ENCODE measurements at regions not wholly inside any gene's neighbourhood (a gene's known extent, or its start where the extent isn't known, plus 50 kb on each side); places are given as distances from the start of the nearest gene placed in this dataset.

DNA sequence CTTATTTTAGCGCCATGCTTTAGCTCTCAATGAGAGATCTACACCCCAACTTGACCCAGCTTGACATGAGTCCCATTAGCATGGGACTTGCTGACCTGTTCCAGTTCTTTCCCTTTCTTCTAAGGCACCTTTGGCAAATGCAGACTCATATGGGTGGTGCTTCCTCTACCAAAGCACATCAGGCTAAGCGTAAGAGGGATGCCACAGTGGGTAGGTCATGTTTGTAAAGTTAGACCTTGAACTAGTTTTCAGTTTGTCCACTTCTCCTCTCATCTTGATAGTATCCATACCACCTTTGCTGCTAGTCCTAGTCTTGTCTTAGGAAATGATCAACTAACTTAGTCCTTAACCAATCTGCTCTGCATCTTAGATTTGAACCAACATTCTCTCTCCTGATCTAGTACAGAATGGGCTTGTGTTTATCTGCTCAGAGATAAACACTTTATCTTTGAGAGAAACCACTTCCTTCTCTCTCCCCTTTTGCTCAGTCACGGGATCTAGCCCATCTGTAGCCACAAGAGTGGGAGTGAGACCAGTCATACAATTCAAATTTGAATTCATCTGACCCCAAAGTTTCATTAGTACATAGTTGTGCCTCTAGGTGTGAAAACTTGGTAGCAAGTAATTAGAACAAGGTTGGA lies 72.1 kb upstream of the CD44 start:
- H3K9me3 ChIP-seq (ENCODE audit: low read depth, low read length): peaks cover 14% of the 10 kb centered on the region
- peaks cover 39% of the 10 kb centered on the region for H3K4me1 ChIP-seq (ENCODE audit: insufficient read depth, low read length)
- no peaks in the 10 kb centered on the region for H3K27me3 ChIP-seq (ENCODE audit: insufficient read depth, low read length)
- H3K4me3 ChIP-seq (ENCODE audit: low read length): no peak overlapping the region

- Histone ChIP-seq H3K9me3 (ENCODE audit: low read depth, low read length) (peaks cover 14% of the 10 kb centered on the region), H3K27me3 (ENCODE audit: insufficient read depth, low read length) (no peaks in the 10 kb centered on the region), H3K4me1 (ENCODE audit: insufficient read depth, low read length) (peaks cover 16% of the 10 kb centered on the region), H3K4me3 (ENCODE audit: low read length) (no peak overlapping the region)
Measured at GRCh38 chr11:35071722-35072121, 67.2 kb upstream of the CD44 start.

- Histone ChIP-seq H3K4me1 (ENCODE audit: insufficient read depth, low read length) (peaks cover 31% of the 10 kb centered on the region), H3K4me3 (ENCODE audit: low read length) (no peak overlapping the region), H3K9me3 (ENCODE audit: low read depth, low read length) (peaks cover 14% of the 10 kb centered on the region), H3K27me3 (ENCODE audit: insufficient read depth, low read length) (no peaks in the 10 kb centered on the region)
Measured at GRCh38 chr11:35073691-35074419, 65.1 kb upstream of the CD44 start.

- Histone ChIP-seq H3K4me1 (ENCODE audit: insufficient read depth, low read length) (peaks cover 47% of the 10 kb centered on the region), H3K9me3 (ENCODE audit: low read depth, low read length) (no peaks in the 10 kb centered on the region), H3K27me3 (ENCODE audit: insufficient read depth, low read length) (no peaks in the 10 kb centered on the region), H3K4me3 (ENCODE audit: low read length) (no peak overlapping the region)
Measured at GRCh38 chr11:35076201-35077100, 62.5 kb upstream of the CD44 start.

DNA sequence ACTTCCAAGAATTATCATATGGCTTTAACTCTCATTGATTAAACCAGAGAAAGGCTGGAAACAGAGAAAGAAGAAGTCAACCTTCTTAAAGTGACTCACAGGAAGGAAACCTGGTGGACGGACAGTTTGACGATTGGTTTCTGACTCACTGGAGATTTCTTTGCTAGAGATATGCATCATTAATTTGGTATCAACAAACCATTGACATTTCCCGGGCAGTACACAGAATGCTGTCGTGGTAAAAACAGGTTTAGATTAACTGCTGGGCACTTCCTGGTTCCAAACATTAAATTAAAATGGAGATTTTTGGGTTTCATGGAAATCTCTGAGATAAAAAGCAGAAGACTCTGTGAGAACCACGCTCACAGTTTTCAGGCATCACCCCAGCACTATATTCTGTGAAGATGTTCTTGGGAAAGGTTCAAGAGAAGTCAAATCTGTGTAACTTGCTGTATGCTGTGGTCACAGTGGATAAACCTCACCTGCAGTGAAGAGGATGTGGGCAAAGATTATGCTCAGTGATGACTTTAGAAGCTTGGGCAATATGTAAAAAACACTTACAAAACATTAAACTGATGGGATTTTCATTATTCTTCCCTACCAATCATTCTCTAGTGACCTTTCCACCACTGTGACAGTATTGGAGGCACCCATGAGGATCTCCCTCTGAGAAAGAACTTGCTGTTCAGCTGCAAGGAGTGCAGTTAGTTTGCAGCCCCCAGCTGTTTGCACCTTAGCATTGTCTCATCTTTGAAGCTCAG lies 61.1 kb upstream of the CD44 start:
- Histone ChIP-seq H3K27me3 (ENCODE audit: insufficient read depth, low read length) (no peaks in the 10 kb centered on the region), H3K4me1 (ENCODE audit: insufficient read depth, low read length) (peaks cover 60% of the 10 kb centered on the region), H3K4me3 (ENCODE audit: low read length) (no peak overlapping the region), H3K9me3 (ENCODE audit: low read depth, low read length) (no peaks in the 10 kb centered on the region)

- Histone ChIP-seq H3K9me3 (ENCODE audit: low read depth, low read length) (no peaks in the 10 kb centered on the region), H3K4me1 (ENCODE audit: insufficient read depth, low read length) (peaks cover 66% of the 10 kb centered on the region), H3K4me3 (ENCODE audit: low read length) (no peak overlapping the region), H3K27me3 (ENCODE audit: insufficient read depth, low read length) (no peaks in the 10 kb centered on the region)
Measured at GRCh38 chr11:35078470-35078735, 60.6 kb upstream of the CD44 start.

DNA sequence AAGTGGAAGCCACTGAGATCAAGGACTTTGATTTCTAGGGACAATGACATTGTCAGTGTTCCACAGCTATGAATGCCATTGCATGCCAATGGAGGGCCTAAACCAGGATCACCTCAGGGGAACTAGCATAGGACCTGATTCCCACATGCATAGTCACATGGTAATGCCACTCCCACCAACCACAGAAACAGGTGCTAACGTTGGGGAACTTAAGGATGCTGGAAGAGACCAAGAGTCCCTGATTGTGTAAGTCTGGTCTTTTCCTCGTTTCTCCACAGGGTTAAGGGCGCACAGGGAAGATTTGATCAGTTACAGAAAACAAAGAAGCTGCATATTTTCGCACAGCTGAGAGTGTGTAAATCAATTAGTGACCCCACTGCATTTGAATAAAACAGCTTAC lies 59.4 kb upstream of the CD44 start:
- H3K4me1 ChIP-seq (ENCODE audit: insufficient read depth, low read length): peaks cover 78% of the 10 kb centered on the region
- H3K4me3 ChIP-seq (ENCODE audit: low read length): no peak overlapping the region
- H3K9me3 ChIP-seq (ENCODE audit: low read depth, low read length): no peaks in the 10 kb centered on the region
- H3K27me3 ChIP-seq (ENCODE audit: insufficient read depth, low read length): no peaks in the 10 kb centered on the region

DNA sequence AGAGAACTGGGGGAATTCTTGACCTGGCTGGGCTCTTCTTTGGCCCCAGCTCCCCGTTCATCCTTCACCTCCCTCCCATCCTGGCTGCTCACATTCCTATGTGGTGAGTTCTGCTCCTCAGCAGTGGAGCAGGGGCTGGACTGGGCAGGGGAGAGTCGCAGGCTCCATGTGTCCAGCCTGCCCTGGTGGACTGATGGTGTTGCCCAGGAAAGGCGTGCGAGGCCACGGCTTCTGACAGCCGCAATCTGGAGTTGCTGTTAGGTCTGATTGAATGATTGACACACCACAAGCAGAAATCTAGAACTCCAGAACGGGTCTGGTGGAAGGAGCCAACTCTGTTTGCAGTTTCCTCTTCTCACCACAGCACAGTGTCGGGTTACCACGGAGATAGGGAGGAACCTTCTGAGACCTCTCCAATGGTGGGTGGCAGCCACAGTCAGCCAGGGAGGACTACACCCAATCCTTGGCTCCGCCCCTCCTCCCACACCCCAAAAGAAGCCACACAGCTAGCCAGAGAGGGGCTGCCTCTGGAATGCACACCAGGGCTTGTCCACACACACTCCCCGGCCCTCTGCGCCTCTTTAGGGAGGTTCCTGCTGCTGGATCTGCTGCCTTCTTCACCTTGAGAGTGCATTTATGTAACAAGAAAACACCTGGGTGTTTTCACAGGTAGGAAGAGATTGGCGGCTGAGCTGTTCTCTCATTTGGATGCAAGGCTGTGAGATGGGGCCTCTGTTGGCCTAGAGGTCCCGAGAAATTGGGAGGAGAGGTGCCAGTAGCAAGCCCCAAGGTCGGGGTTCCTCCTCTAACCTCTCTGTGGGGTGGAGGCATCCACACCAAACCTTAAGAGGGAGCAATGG lies 56.4 kb upstream of the CD44 start:
- Histone ChIP-seq H3K9me3 (ENCODE audit: low read depth, low read length) (no peaks in the 10 kb centered on the region), H3K27me3 (ENCODE audit: insufficient read depth, low read length) (no peaks in the 10 kb centered on the region), H3K4me3 (ENCODE audit: low read length) (no peak overlapping the region), H3K4me1 (ENCODE audit: insufficient read depth, low read length) (peaks cover 72% of the 10 kb centered on the region)

GRCh38 chr11:35083181-35083430 lies 55.9 kb upstream of the CD44 start:
- Histone ChIP-seq H3K27me3 (ENCODE audit: insufficient read depth, low read length) (no peaks in the 10 kb centered on the region), H3K4me1 (ENCODE audit: insufficient read depth, low read length) (peaks cover 72% of the 10 kb centered on the region), H3K9me3 (ENCODE audit: low read depth, low read length) (no peaks in the 10 kb centered on the region), H3K4me3 (ENCODE audit: low read length) (no peak overlapping the region)

- Histone ChIP-seq H3K4me3 (ENCODE audit: low read length) (no peak overlapping the region), H3K9me3 (ENCODE audit: low read depth, low read length) (no peaks in the 10 kb centered on the region), H3K27me3 (ENCODE audit: insufficient read depth, low read length) (no peaks in the 10 kb centered on the region), H3K4me1 (ENCODE audit: insufficient read depth, low read length) (peaks cover 72% of the 10 kb centered on the region)
Measured at GRCh38 chr11:35083431-35084238, 55.3 kb upstream of the CD44 start.

- no peaks in the 10 kb centered on the region for H3K9me3 ChIP-seq (ENCODE audit: low read depth, low read length)
- no peaks in the 10 kb centered on the region for H3K27me3 ChIP-seq (ENCODE audit: insufficient read depth, low read length)
- peaks cover 71% of the 10 kb centered on the region for H3K4me1 ChIP-seq (ENCODE audit: insufficient read depth, low read length)
- H3K4me3 ChIP-seq (ENCODE audit: low read length): no peak overlapping the region
Measured at GRCh38 chr11:35084817-35085440, 54.0 kb upstream of the CD44 start.

- Histone ChIP-seq H3K4me1 (ENCODE audit: insufficient read depth, low read length) (peaks cover 64% of the 10 kb centered on the region), H3K27me3 (ENCODE audit: insufficient read depth, low read length) (no peaks in the 10 kb centered on the region), H3K4me3 (ENCODE audit: low read length) (no peak overlapping the region)
Measured at GRCh38 chr11:35085531-35086165, 53.3 kb upstream of the CD44 start.

GRCh38 chr11:35087648-35088047 lies 51.3 kb upstream of the CD44 start:
- Histone ChIP-seq H3K27me3 (ENCODE audit: insufficient read depth, low read length) (no peaks in the 10 kb centered on the region), H3K4me3 (ENCODE audit: low read length) (no peak overlapping the region), H3K4me1 (ENCODE audit: insufficient read depth, low read length) (peaks cover 52% of the 10 kb centered on the region), H3K9me3 (ENCODE audit: low read depth, low read length) (no peaks in the 10 kb centered on the region)

More at GRCh38 chr11:35085531-35086165, 53.3 kb upstream of the CD44 start:
- H3K9me3 ChIP-seq (ENCODE audit: low read depth, low read length): no peaks in the 10 kb centered on the region
